T-helper 17 cell (primary cell): ENCODE measurements at regions not wholly inside any gene's neighbourhood (a gene's known extent, or its start where the extent isn't known, plus 50 kb on each side); places are given as distances from the start of the nearest gene placed in this dataset.
"Not testable (repeated sequence)": the region's sequence is repeated elsewhere in the genome, so short reads cannot be mapped to it uniquely, and the experiment has no call there.

Source experiments
- ATAC-seq: fragments of 150-1000 bp; cut with Tn5 transposase; 2 replicates; pipeline ENCODE4 v1.10.0; 2021; ENCODE audit warnings: mild to moderate bottlenecking, moderate library complexity
- DNase-seq, 3 donors: peaks; one replicate each; pipeline versions ENCODE4 v3.0.0 to v3.0.0-alpha.2; 2020 to 2021
- H3K9me3 ChIP-seq: one replicate; pipeline ENCODE4 v1.7.0; 2013; ENCODE audit warnings: low read length, mild to moderate bottlenecking; ENCODE audit not compliant: control insufficient read depth, poor library complexity, severe bottlenecking
- H3K27ac Mint-ChIP-seq: one replicate; pipeline ENCODE4 v1.8.0; 2022; ENCODE audit warnings: mild to moderate bottlenecking, moderate library complexity, mixed read lengths
- H3K27me3 Mint-ChIP-seq: one replicate; pipeline ENCODE4 v1.8.0; 2022; ENCODE audit warnings: mixed read lengths
- H3K36me3 Mint-ChIP-seq: one replicate; pipeline ENCODE4 v1.8.0; 2022; ENCODE audit warnings: low read depth, mixed read lengths
- H3K4me1 Mint-ChIP-seq: one replicate; pipeline ENCODE4 v1.8.0; 2022; ENCODE audit warnings: mild to moderate bottlenecking, mixed read lengths
- H3K4me3 Mint-ChIP-seq: one replicate; pipeline ENCODE4 v1.8.0; 2022; ENCODE audit warnings: mild to moderate bottlenecking, moderate library complexity, mixed read lengths

GRCh38 chr2:87425717-87426116 is 322.2 kb upstream of the PLGLB2 start:
- H3K27me3 Mint-ChIP-seq, H3K9me3 ChIP-seq, H3K4me3 Mint-ChIP-seq, DNase-seq, H3K27ac Mint-ChIP-seq, H3K4me1 Mint-ChIP-seq, H3K36me3 Mint-ChIP-seq, ATAC-seq: not testable (repeated sequence)

GRCh38 chr2:87428452-87429130 is 319.3 kb upstream of the PLGLB2 start:
- ATAC-seq, H3K27ac Mint-ChIP-seq, DNase-seq, H3K4me1 Mint-ChIP-seq, H3K9me3 ChIP-seq, H3K27me3 Mint-ChIP-seq, H3K36me3 Mint-ChIP-seq, H3K4me3 Mint-ChIP-seq: not testable (repeated sequence)

GRCh38 chr2:87429206-87429930 is 318.5 kb upstream of the PLGLB2 start:
- H3K36me3 Mint-ChIP-seq, H3K27me3 Mint-ChIP-seq, DNase-seq, ATAC-seq, H3K9me3 ChIP-seq, H3K4me1 Mint-ChIP-seq, H3K27ac Mint-ChIP-seq, H3K4me3 Mint-ChIP-seq: not testable (repeated sequence)

GRCh38 chr2:87429931-87430275 is 318.0 kb upstream of the PLGLB2 start:
- H3K9me3 ChIP-seq, H3K4me1 Mint-ChIP-seq, H3K4me3 Mint-ChIP-seq, H3K27ac Mint-ChIP-seq, ATAC-seq, DNase-seq, H3K27me3 Mint-ChIP-seq, H3K36me3 Mint-ChIP-seq: not testable (repeated sequence)

- DNase-seq, H3K27me3 Mint-ChIP-seq, H3K9me3 ChIP-seq, ATAC-seq, H3K4me1 Mint-ChIP-seq, H3K4me3 Mint-ChIP-seq, H3K27ac Mint-ChIP-seq, H3K36me3 Mint-ChIP-seq: not testable (repeated sequence)
Measured at GRCh38 chr2:87431051-87431450, 316.8 kb upstream of the PLGLB2 start.

GRCh38 chr2:87432711-87433453 is 315.0 kb upstream of the PLGLB2 start:
- not testable (repeated sequence) for H3K4me1 Mint-ChIP-seq, H3K4me3 Mint-ChIP-seq, H3K27ac Mint-ChIP-seq, ATAC-seq, H3K27me3 Mint-ChIP-seq, H3K9me3 ChIP-seq, DNase-seq, H3K36me3 Mint-ChIP-seq

- DNase-seq, H3K27me3 Mint-ChIP-seq, H3K4me3 Mint-ChIP-seq, H3K36me3 Mint-ChIP-seq, H3K27ac Mint-ChIP-seq, H3K9me3 ChIP-seq, H3K4me1 Mint-ChIP-seq, ATAC-seq: not testable (repeated sequence)
Measured at GRCh38 chr2:87436007-87436406, 311.9 kb upstream of the PLGLB2 start.

GRCh38 chr2:87437701-87438260 is 310.1 kb upstream of the PLGLB2 start:
- not testable (repeated sequence) for ATAC-seq, H3K9me3 ChIP-seq, H3K36me3 Mint-ChIP-seq, H3K4me3 Mint-ChIP-seq, H3K4me1 Mint-ChIP-seq, H3K27ac Mint-ChIP-seq, H3K27me3 Mint-ChIP-seq, DNase-seq

- not testable (repeated sequence) for H3K27me3 Mint-ChIP-seq, H3K4me1 Mint-ChIP-seq, H3K4me3 Mint-ChIP-seq, H3K9me3 ChIP-seq, H3K27ac Mint-ChIP-seq, DNase-seq, H3K36me3 Mint-ChIP-seq, ATAC-seq
Measured at GRCh38 chr2:87438780-87439454, 309.0 kb upstream of the PLGLB2 start.

GRCh38 chr2:87439617-87440204 is 308.2 kb upstream of the PLGLB2 start:
- DNase-seq, H3K4me1 Mint-ChIP-seq, H3K27ac Mint-ChIP-seq, H3K27me3 Mint-ChIP-seq, H3K4me3 Mint-ChIP-seq, H3K36me3 Mint-ChIP-seq, H3K9me3 ChIP-seq: not testable (repeated sequence)
- peak; percentile 40 for ATAC-seq

GRCh38 chr2:87440650-87441049 is 307.2 kb upstream of the PLGLB2 start:
- not testable (repeated sequence) for H3K27me3 Mint-ChIP-seq, H3K4me1 Mint-ChIP-seq, H3K36me3 Mint-ChIP-seq, H3K4me3 Mint-ChIP-seq, H3K27ac Mint-ChIP-seq, H3K9me3 ChIP-seq, ATAC-seq, DNase-seq

GRCh38 chr2:87441375-87441774 is 306.5 kb upstream of the PLGLB2 start:
- DNase-seq, H3K4me1 Mint-ChIP-seq, H3K4me3 Mint-ChIP-seq, H3K27me3 Mint-ChIP-seq, ATAC-seq, H3K9me3 ChIP-seq, H3K36me3 Mint-ChIP-seq, H3K27ac Mint-ChIP-seq: not testable (repeated sequence)
